SK-N-SH (cell line): ENCODE measurements at regions not wholly inside any gene's neighbourhood (a gene's known extent, or its start where the extent isn't known, plus 50 kb on each side); places are given as distances from the start of the nearest gene placed in this dataset.

Experiments
- CTCF ChIA-PET: fragments of 300-600, 350-600 bp; formaldehyde crosslinking; extraction: SDS; loops from one replicate; lab custom pipeline; 2021; lab: Yijun Ruan, JAX
- POLR2A ChIA-PET: fragments of 350-600 bp; sonication (Branson Sonifier 250); formaldehyde crosslinking; extraction: SDS; loops from one replicate; lab custom pipeline; 2020; ENCODE audit warnings: antibody characterized with exemption, inconsistent platforms; lab: Yijun Ruan, JAX
- DNase-seq: peaks from one replicate; pipeline ENCODE4 v3.0.0; 2012
- H2AFZ ChIP-seq: fragments of 200-600 bp; sonication (generic); 2 replicates; pipeline ENCODE4 v1.8.1; 2016; ENCODE audit warnings: antibody characterized with exemption, mild to moderate bottlenecking, low read depth
- H3F3A ChIP-seq: fragments of 200-600 bp; sonication (generic); replicated peaks from 2 replicates; pipeline ENCODE3; 2016; ENCODE audit warnings: antibody characterized with exemption, mild to moderate bottlenecking; ENCODE audit not compliant: insufficient read depth
- H3K27ac ChIP-seq, 2 experiments: fragments of 200-500 bp in 1 of 2; fragments of 200-600 bp in 1 of 2; sonication (Bioruptor generic) in 1 of 2; sonication (generic), shearing (Covaris generic) in 1 of 2; 2 replicates each; pipeline versions ENCODE4 v1.5.1 to v1.6.1; 2014 to 2016; ENCODE audit warnings: low read depth in 2 of 2, inconsistent platforms in 1 of 2, low read length in 1 of 2, mild to moderate bottlenecking in 1 of 2, mixed read lengths in 1 of 2
- H3K27me3 ChIP-seq: fragments of 200-600 bp; sonication (generic), shearing (Covaris generic); 2 replicates; pipeline ENCODE4 v1.6.1; 2016; ENCODE audit warnings: mixed run types; ENCODE audit not compliant: insufficient read depth
- H3K36me3 ChIP-seq, 2 experiments: fragments of 200-500 bp in 1 of 2; fragments of 200-600 bp in 1 of 2; sonication (Bioruptor generic) in 1 of 2; sonication (generic) in 1 of 2; replicated peaks in 1 of 2; 2 replicates each; pipeline versions ENCODE3 to v1.5.1; 2014 to 2016; ENCODE audit warnings: low read length in 1 of 2, mild to moderate bottlenecking in 1 of 2; ENCODE audit not compliant: insufficient read depth in 2 of 2, control insufficient read depth in 1 of 2
- H3K4me1 ChIP-seq, 2 experiments: fragments of 200-500 bp in 1 of 2; fragments of 200-600 bp in 1 of 2; sonication (Bioruptor generic) in 1 of 2; sonication (generic), shearing (Covaris generic) in 1 of 2; 2 replicates each; pipeline versions ENCODE4 v1.5.1 to v1.6.1; 2014 to 2016; ENCODE audit warnings: low read depth in 1 of 2, low read length in 1 of 2, mixed run types in 1 of 2; ENCODE audit not compliant: insufficient read depth in 2 of 2, control insufficient read depth in 1 of 2
- H3K4me2 ChIP-seq: fragments of 200-600 bp; sonication (generic), shearing (Covaris generic); 2 replicates; pipeline ENCODE4 v1.6.1; 2017; ENCODE audit warnings: mixed run types
- H3K4me3 ChIP-seq, 2 experiments: fragments of 200-500 bp in 1 of 2; fragments of 200-600 bp in 1 of 2; sonication (Bioruptor generic) in 1 of 2; sonication (generic), shearing (Covaris generic) in 1 of 2; 2 replicates each; pipeline versions ENCODE4 v1.5.1 to v1.8.1; 2014 to 2016; ENCODE audit warnings: low read depth in 2 of 2, inconsistent platforms in 1 of 2, low read length in 1 of 2, mild to moderate bottlenecking in 1 of 2, mixed read lengths in 1 of 2, moderate library complexity in 1 of 2
- H3K79me2 ChIP-seq: fragments of 200-600 bp; sonication (generic); 2 replicates; pipeline ENCODE4 v1.8.1; 2017; ENCODE audit warnings: mild to moderate bottlenecking; ENCODE audit not compliant: insufficient read depth
- H3K9ac ChIP-seq: fragments of 200-600 bp; sonication (generic); 2 replicates; pipeline ENCODE4 v1.6.1; 2017; ENCODE audit warnings: mixed run types
- H3K9me2 ChIP-seq: fragments of 200-600 bp; sonication (generic); 2 replicates; pipeline ENCODE4 v1.6.1; 2017; ENCODE audit warnings: mixed run types
- H3K9me3 ChIP-seq: fragments of 200-600 bp; sonication (generic); 2 replicates; pipeline ENCODE4 v1.6.1; 2017; ENCODE audit warnings: mixed run types, mild to moderate bottlenecking, moderate library complexity
- H4K20me1 ChIP-seq: fragments of 200-600 bp; sonication (generic); 2 replicates; pipeline ENCODE4 v1.6.1; 2017; ENCODE audit warnings: mild to moderate bottlenecking, mixed run types; ENCODE audit not compliant: insufficient read depth
- CHD2 ChIP-seq: fragments of 150-350 bp; IDR thresholded peaks from 2 replicates; pipeline ENCODE4 v1.6.1; 2018; ENCODE audit warnings: low read length; ENCODE audit not compliant: partially characterized antibody
- EP300 ChIP-seq, 2 experiments: IDR thresholded peaks; 2 replicates each; pipeline versions ENCODE4 v1.4.0 to v1.6.1; 2012; ENCODE audit warnings: borderline replicate concordance in 1 of 2, low read depth in 1 of 2, low read length in 1 of 2
- FOSL2 ChIP-seq: IDR thresholded peaks from 2 replicates; pipeline ENCODE4 v1.4.0; 2012; ENCODE audit warnings: low read depth, mild to moderate bottlenecking, moderate library complexity, borderline replicate concordance
- FOXJ3 ChIP-seq: sonication (generic); formaldehyde crosslinking; IDR thresholded peaks from 2 replicates; pipeline ENCODE4 v1.5.1; 2020; ENCODE audit warnings: mild to moderate bottlenecking, missing genetic modification reagents
- GABPA ChIP-seq: IDR thresholded peaks from 2 replicates; pipeline ENCODE4 v1.4.0; 2012; ENCODE audit warnings: low read depth, mild to moderate bottlenecking
- JUND ChIP-seq: IDR thresholded peaks from 2 replicates; pipeline ENCODE4 v1.4.0; 2012
- MXI1 ChIP-seq: IDR thresholded peaks from 2 replicates; pipeline ENCODE4 v1.6.1; 2012; ENCODE audit warnings: mild to moderate bottlenecking, low read depth, low read length, improper control_type of control experiment
- NFIC ChIP-seq: IDR thresholded peaks from 2 replicates; pipeline ENCODE4 v1.4.0; 2012; ENCODE audit warnings: borderline replicate concordance
- NRF1 ChIP-seq: IDR thresholded peaks from 2 replicates; pipeline ENCODE4 v1.6.1; 2012; ENCODE audit warnings: low read depth, mild to moderate bottlenecking, low read length
- PBX3 ChIP-seq: IDR thresholded peaks from 2 replicates; pipeline ENCODE4; 2012
- RAD21 ChIP-seq: IDR thresholded peaks from 2 replicates; pipeline ENCODE4 v1.6.1; 2012; ENCODE audit warnings: mild to moderate bottlenecking, low read length
- RCOR1 ChIP-seq: fragments of 150-350 bp; IDR thresholded peaks from 2 replicates; pipeline ENCODE4 v1.6.1; 2017; ENCODE audit warnings: antibody characterized with exemption, low read length
- TAF1 ChIP-seq: IDR thresholded peaks from 2 replicates; pipeline ENCODE4 v1.6.1; 2012; ENCODE audit warnings: low read depth, mild to moderate bottlenecking, low read length, moderate library complexity, borderline replicate concordance
- TCF12 ChIP-seq: IDR thresholded peaks from 2 replicates; pipeline ENCODE4 v1.4.0; 2012
- TEAD4 ChIP-seq: IDR thresholded peaks from 2 replicates; pipeline ENCODE4 v1.4.0; 2012; ENCODE audit warnings: mild to moderate bottlenecking, borderline replicate concordance; ENCODE audit not compliant: insufficient read depth
- YY1 ChIP-seq: IDR thresholded peaks from 2 replicates; pipeline ENCODE4 v1.4.0; 2012; ENCODE audit warnings: low read depth, mild to moderate bottlenecking
- WGBS: methylation state at CpG from one replicate; pipeline ENCODE4 v1.1.6; 2017; ENCODE audit warnings: low lambda C conversion rate; 5-methylcytosine and 5-hydroxymethylcytosine counted together
- TF ChIP-seq, protein P1 (sequence below): fragments of 150-350 bp; IDR thresholded peaks from 2 replicates; pipeline ENCODE4 v1.6.1; 2016; ENCODE audit warnings: mild to moderate bottlenecking, low read depth, low read length

- Histone ChIP-seq H3K36me3 (no peaks in the 10 kb centered on the region), H3K4me3 (no peak overlapping the region), H3K4me2 (no peak overlapping the region), H2AFZ (no peak overlapping the region), H3K9me3 (no peaks in the 10 kb centered on the region), H3K27me3 (no peaks in the 10 kb centered on the region; the same call in 1 of the 2 replicates), H4K20me1 (no peaks in the 10 kb centered on the region), H3K27ac (no peak overlapping the region), H3K9me2 (no peaks in the 10 kb centered on the region), H3F3A (no peaks in the 10 kb centered on the region), H3K9ac (no peak overlapping the region), H3K79me2 (no peaks in the 10 kb centered on the region), H3K4me1 (no peaks in the 10 kb centered on the region)
- WGBS: 5% methylated on average over 1 of the region's 1 CpG
- POLR2A ChIA-PET: no interaction called here
- CTCF ChIA-PET: interaction anchor here (1.5 kb wide), 1 partner anchor 8 kb away, joined by 4 read pairs; no protein-coding TSS in a partner anchor
- no peak for TF ChIP-seq MXI1
- no peak for TF ChIP-seq TAF1
- TF ChIP-seq EP300 (IDR thresholded peaks at IDR 0.05; ENCODE audit: borderline replicate concordance in 1 of 2, low read depth in 1 of 2, low read length in 1 of 2): no peak
- no peak for TF ChIP-seq CHD2
- TF ChIP-seq NFIC: no peak
- TF ChIP-seq GABPA: no peak
- TF ChIP-seq FOSL2: no peak
- no peak for TF ChIP-seq FOXJ3
- TF ChIP-seq PBX3: no peak
- no peak for TF ChIP-seq RCOR1
- TF ChIP-seq JUND: no peak
- no peak for TF ChIP-seq YY1
- no peak for TF ChIP-seq TEAD4
- no peak for DNase-seq
Measured at GRCh38 chr10:90064295-90064694, 362.9 kb downstream of the KIF20B start.

GRCh38 chr10:90066435-90066834, 365.0 kb downstream of the KIF20B start:
- Histone ChIP-seq H3K9ac (no peak overlapping the region), H3K79me2 (no peaks in the 10 kb centered on the region), H3K4me3 (no peak overlapping the region), H3K4me2 (no peak overlapping the region), H3K4me1 (no peaks in the 10 kb centered on the region), H4K20me1 (no peaks in the 10 kb centered on the region), H2AFZ (no peak overlapping the region), H3K36me3 (no peaks in the 10 kb centered on the region), H3K9me3 (no peaks in the 10 kb centered on the region), H3K27me3 (no peaks in the 10 kb centered on the region), H3F3A (no peaks in the 10 kb centered on the region), H3K9me2 (no peaks in the 10 kb centered on the region), H3K27ac (no peak overlapping the region)
- WGBS: 4% methylated on average over 2 of the region's 2 CpGs
- ChIA-PET POLR2A (no interaction called here), CTCF (interaction anchor here (1.0 kb wide), 1 partner anchor 14 kb away, joined by 3 read pairs; no protein-coding TSS in a partner anchor)
- no peak for DNase-seq
- TF ChIP-seq TEAD4 (no peak), CHD2 (no peak), TCF12 (no peak), RAD21 (no peak), NRF1 (no peak), GABPA (no peak)
- TF ChIP-seq, protein P1, sequence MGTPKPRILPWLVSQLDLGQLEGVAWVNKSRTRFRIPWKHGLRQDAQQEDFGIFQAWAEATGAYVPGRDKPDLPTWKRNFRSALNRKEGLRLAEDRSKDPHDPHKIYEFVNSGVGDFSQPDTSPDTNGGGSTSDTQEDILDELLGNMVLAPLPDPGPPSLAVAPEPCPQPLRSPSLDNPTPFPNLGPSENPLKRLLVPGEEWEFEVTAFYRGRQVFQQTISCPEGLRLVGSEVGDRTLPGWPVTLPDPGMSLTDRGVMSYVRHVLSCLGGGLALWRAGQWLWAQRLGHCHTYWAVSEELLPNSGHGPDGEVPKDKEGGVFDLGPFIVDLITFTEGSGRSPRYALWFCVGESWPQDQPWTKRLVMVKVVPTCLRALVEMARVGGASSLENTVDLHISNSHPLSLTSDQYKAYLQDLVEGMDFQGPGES: no peak
